ENCODE measurements at regions not wholly inside any gene's neighbourhood (a gene's known extent, or its start where the extent isn't known, plus 50 kb on each side); places are given as distances from the start of the nearest gene placed in this dataset.

GRCh38 chr9:135301271-135302263, 178.0 kb upstream of the PPP1R26 start:
- H3K27me3 ChIP-seq: peaks cover 0 to 63% of the 10 kb centered on the region in 2 donors
- H3K4me3 ChIP-seq: no peak overlapping the region
- intact Hi-C loops (cut with DNase I): no loop called here
- no peaks in the 10 kb centered on the region for H3K36me3 ChIP-seq
- ATAC-seq (no peak), DNase-seq (peak in 1 of 4 donors; percentile 72)
- H3K9me3 ChIP-seq: no peaks in the 10 kb centered on the region
- TF ChIP-seq CTCF (IDR thresholded peaks at IDR 0.05): no peak
- H3K27ac ChIP-seq: no peak overlapping the region
- H3K4me1 ChIP-seq: no peaks in the 10 kb centered on the region

- intact Hi-C loops (cut with DNase I): no loop called here
- Histone ChIP-seq H3K9me3 (no peaks in the 10 kb centered on the region), H3K27ac (no peak overlapping the region), H3K36me3 (no peaks in the 10 kb centered on the region), H3K27me3 (peaks cover 0 to 54% of the 10 kb centered on the region in 2 donors), H3K4me1 (no peaks in the 10 kb centered on the region), H3K4me3 (no peak overlapping the region)
- no peak for TF ChIP-seq CTCF (IDR thresholded peaks at IDR 0.05)
- ATAC-seq: no peak
- peak in 1 of 4 donors; percentile 53 for DNase-seq
These were observed 177.0 kb upstream of the PPP1R26 start for GRCh38 chr9:135302329-135303279.

- H3K27me3 ChIP-seq: peaks cover 0 to 55% of the 10 kb centered on the region in 2 donors
- no peak for ATAC-seq
These were observed 176.3 kb upstream of the PPP1R26 start for GRCh38 chr9:135303280-135303647.

GRCh38 chr9:135303865-135304499, 175.6 kb upstream of the PPP1R26 start:
- no peak for TF ChIP-seq CTCF (IDR thresholded peaks at IDR 0.05)

More at GRCh38 chr9:135303280-135303647, 176.3 kb upstream of the PPP1R26 start:
- no peak for DNase-seq
- Histone ChIP-seq H3K9me3 (no peaks in the 10 kb centered on the region), H3K4me3 (no peak overlapping the region), H3K27ac (no peak overlapping the region), H3K4me1 (no peaks in the 10 kb centered on the region), H3K36me3 (no peaks in the 10 kb centered on the region)
- intact Hi-C loops (cut with DNase I): no loop called here
- no peak for TF ChIP-seq CTCF (IDR thresholded peaks at IDR 0.05)

More at GRCh38 chr9:135303865-135304499, 175.6 kb upstream of the PPP1R26 start:
- Histone ChIP-seq H3K36me3 (no peaks in the 10 kb centered on the region), H3K27me3 (peaks cover 0 to 55% of the 10 kb centered on the region in 2 donors), H3K27ac (no peak overlapping the region), H3K9me3 (no peaks in the 10 kb centered on the region), H3K4me3 (no peak overlapping the region), H3K4me1 (no peaks in the 10 kb centered on the region)
- no peak for ATAC-seq
- no peak for DNase-seq
- intact Hi-C loops (cut with DNase I): no loop called here
